Pancreas (tissue), 10 donors: ENCODE measurements at regions not wholly inside any gene's neighbourhood (a gene's known extent, or its start where the extent isn't known, plus 50 kb on each side); places are given as distances from the start of the nearest gene placed in this dataset.

Experiments
- ATAC-seq, 4 donors: fragments of 200-7000 bp; cut with Tn5 transposase; one replicate each; pipeline versions ENCODE4 v1.8.0 to v1.9.1; 2020; ENCODE audit warnings: mild to moderate bottlenecking in 4 of 4, moderate library complexity in 4 of 4
- DNase-seq, 6 donors: peaks; one replicate each; pipeline ENCODE4 v3.0.0-alpha.2; 2020
- FAIRE-seq: peaks from 2 replicates; lab custom pipeline; 2012; peaks lifted over from hg19 to GRCh38; lab: Jason Lieb, UNC
- H3K27ac ChIP-seq, 4 donors: fragments of 200-600 bp; sonication (generic); 1 replicate in 3 of 4; 2 replicates in 1 of 4; pipeline versions ENCODE4 v1.5.0 to v1.8.0; 2020
- H3K27me3 ChIP-seq, 4 donors: fragments of 200-600 bp; one replicate each; pipeline ENCODE4 v1.8.0; 2021
- H3K36me3 ChIP-seq, 3 donors: fragments of 200-600 bp; sonication (generic) in 1 of 3; one replicate each; pipeline versions ENCODE4 v1.5.0 to v1.8.0; 2020 to 2021
- H3K4me1 ChIP-seq, 3 donors: fragments of 200-600 bp; one replicate each; pipeline ENCODE4 v1.8.0; 2021
- H3K4me3 ChIP-seq, 4 donors: fragments of 200-600 bp; sonication (generic) in 2 of 4; one replicate each; pipeline versions ENCODE4 v1.5.0 to v1.8.0; 2020 to 2021
- H3K9me3 ChIP-seq, 4 donors: fragments of 200-600 bp; one replicate each; pipeline ENCODE4 v1.8.0; 2021
- CTCF ChIP-seq, 4 donors: fragments of 200-600 bp; sonication (generic) in 3 of 4; IDR thresholded peaks; one replicate each; pipeline versions ENCODE4 v1.5.0 to v1.8.0; 2021; ENCODE audit warnings: antibody characterized with exemption in 4 of 4
- WGBS, 2 donors: extraction: QIAGEN DNeasy Blood & Tissue Kit; methylation state at CpG; one replicate each; pipeline ENCODE4 v1.1.7; 2013; 5-methylcytosine and 5-hydroxymethylcytosine counted together
- intact Hi-C, 3 donors: fragments of 100-400 bp; cut with DNase I; formaldehyde crosslinking; loops; one replicate each; pipeline versions ENCODE4 v1.11.1 to v1.14.2; 2022
- donor health status: healthy with polysubstance abuse.
- donor health status: DM: no; HTN: no; CAD: no; lungs with moderate emphysema.
- donor health status: DM: no; HTN: no; CAD: no.
- donor health status: control.
- donor health status: control.
- donor health status: Bipolar disorder and iron deficiency.
- donor health status: DM: yes; HTN: yes; CAD: no.
- donor health status: DM: no; HTN: no; CAD: no.
- donor health status: DM: no; HTN: no; CAD: no.
- donor health status: DM: yes; HTN: yes; CAD: no.

GRCh38 chr7:149610441-149611011 is 112.9 kb upstream of the ZNF746 start:
- ATAC-seq, result no peak
- H3K4me1 ChIP-seq, result no peaks in the 10 kb centered on the region
- no peaks in the 10 kb centered on the region for H3K27me3 ChIP-seq
- TF ChIP-seq CTCF (IDR thresholded peaks at IDR 0.05), result no peak
- peaks cover 0 to 43% (median 10%) of the 10 kb centered on the region in 3 donors for H3K36me3 ChIP-seq
- no peak for DNase-seq
- no peak overlapping the region for H3K4me3 ChIP-seq
- H3K27ac ChIP-seq, result no peak overlapping the region
- intact Hi-C loops, result no loop called here
- no peak for FAIRE-seq
- 83 to 84% methylated on average over 4 of the region's 4 CpGs for WGBS, 2 donors
- H3K9me3 ChIP-seq, result no peaks in the 10 kb centered on the region

- no peak for FAIRE-seq
Measured at GRCh38 chr7:149608168-149608567, 110.6 kb upstream of the ZNF746 start.

GRCh38 chr7:149607683-149608082 is 110.1 kb upstream of the ZNF746 start:
- H3K4me1 ChIP-seq, result no peaks in the 10 kb centered on the region
- ATAC-seq (no peak), FAIRE-seq (no peak), DNase-seq (no peak)
- intact Hi-C loops, result no loop called here
- H3K36me3 ChIP-seq, result peaks cover 0 to 31% (median 2%) of the 10 kb centered on the region in 3 donors
- H3K4me3 ChIP-seq, result no peak overlapping the region
- no peak overlapping the region for H3K27ac ChIP-seq
- no peaks in the 10 kb centered on the region for H3K9me3 ChIP-seq
- no peaks in the 10 kb centered on the region for H3K27me3 ChIP-seq
- no peak for TF ChIP-seq CTCF (IDR thresholded peaks at IDR 0.05)
- 96 to 97% methylated on average over 4 of the region's 4 CpGs for WGBS, 2 donors

More at GRCh38 chr7:149608168-149608567, 110.6 kb upstream of the ZNF746 start:
- Histone ChIP-seq H3K27me3 (no peaks in the 10 kb centered on the region), H3K27ac (no peak overlapping the region), H3K4me1 (no peaks in the 10 kb centered on the region), H3K9me3 (no peaks in the 10 kb centered on the region), H3K36me3 (peaks cover 0 to 31% (median 7%) of the 10 kb centered on the region in 3 donors), H3K4me3 (no peak overlapping the region)
- intact Hi-C loops, result no loop called here
- DNase-seq (no peak), ATAC-seq (no peak)
- WGBS, 2 donors, result 96 to 100% methylated on average over 2 of the region's 2 CpGs
- TF ChIP-seq CTCF (IDR thresholded peaks at IDR 0.05), result no peak

GRCh38 chr7:149606826-149607225 is 109.2 kb upstream of the ZNF746 start:
- Histone ChIP-seq H3K9me3 (no peaks in the 10 kb centered on the region), H3K36me3 (peaks cover 0 to 31% (median 0%) of the 10 kb centered on the region in 3 donors), H3K27me3 (no peaks in the 10 kb centered on the region), H3K4me3 (no peak overlapping the region), H3K27ac (no peak overlapping the region), H3K4me1 (no peaks in the 10 kb centered on the region)
- no peak for TF ChIP-seq CTCF (IDR thresholded peaks at IDR 0.05)
- DNase-seq, result no peak
- FAIRE-seq, result no peak
- intact Hi-C loops, result no loop called here
- WGBS, 2 donors, result 92 to 95% methylated on average over 4 of the region's 4 CpGs
- ATAC-seq, result no peak

GRCh38 chr7:149605696-149606095 is 108.1 kb upstream of the ZNF746 start:
- 90 to 93% methylated on average over 6 of the region's 6 CpGs for WGBS, 2 donors
- no peaks in the 10 kb centered on the region for H3K4me1 ChIP-seq
- FAIRE-seq (no peak), DNase-seq (no peak), ATAC-seq (no peak)
- no peak overlapping the region for H3K27ac ChIP-seq
- intact Hi-C loops, result no loop called here
- H3K4me3 ChIP-seq, result no peak overlapping the region
- no peaks in the 10 kb centered on the region for H3K27me3 ChIP-seq
- no peaks in the 10 kb centered on the region for H3K9me3 ChIP-seq
- H3K36me3 ChIP-seq, result peaks cover 0 to 22% (median 0%) of the 10 kb centered on the region in 3 donors
- TF ChIP-seq CTCF (IDR thresholded peaks at IDR 0.05), result no peak
